Calu3 (cell line): ENCODE measurements at regions not wholly inside any gene's neighbourhood (a gene's known extent, or its start where the extent isn't known, plus 50 kb on each side); places are given as distances from the start of the nearest gene placed in this dataset.

ENCODE experiments used
- BruUV-seq: library from RNA; stranded (reverse); fragments of 400-500 nt; replicated peaks from 2 replicates; lab custom pipeline; 2021; lab: Mats Ljungman, UMichigan
- CTCF ChIA-PET: fragments of 300-600 bp; sonication (Branson Sonifier 250); formaldehyde crosslinking; loops from one replicate; lab custom pipeline; 2022; ENCODE audit warnings: antibody characterized with exemption; lab: Charles Lee
- DNase-seq: peaks from one replicate; pipeline ENCODE4 v3.0.0; 2022
- H3K27ac Mint-ChIP-seq: one replicate; pipeline ENCODE4 v1.8.0; 2022; ENCODE audit warnings: mixed read lengths; ENCODE audit not compliant: unreplicated experiment
- H3K27me3 Mint-ChIP-seq: one replicate; pipeline ENCODE4 v1.8.0; 2022; ENCODE audit warnings: mixed read lengths; ENCODE audit not compliant: unreplicated experiment
- H3K36me3 Mint-ChIP-seq: one replicate; pipeline ENCODE4 v1.8.0; 2022; ENCODE audit warnings: mild to moderate bottlenecking, moderate library complexity, mixed read lengths; ENCODE audit not compliant: insufficient read depth, unreplicated experiment
- H3K4me1 Mint-ChIP-seq: one replicate; pipeline ENCODE4 v1.8.0; 2022; ENCODE audit warnings: mild to moderate bottlenecking, low read depth, mixed read lengths; ENCODE audit not compliant: unreplicated experiment
- H3K4me3 Mint-ChIP-seq: one replicate; pipeline ENCODE4 v1.8.0; 2022; ENCODE audit warnings: mild to moderate bottlenecking, low read depth, moderate library complexity, mixed read lengths; ENCODE audit not compliant: unreplicated experiment
- H3K9me3 Mint-ChIP-seq: one replicate; pipeline ENCODE4 v1.8.0; 2022; ENCODE audit warnings: low read depth, mixed read lengths; ENCODE audit not compliant: unreplicated experiment
- CTCF ChIP-seq: fragments of 200-600 bp; IDR thresholded peaks from one replicate; pipeline ENCODE4 v1.8.0; 2022; ENCODE audit warnings: antibody characterized with exemption; ENCODE audit not compliant: unreplicated experiment
- intact Hi-C: fragments of 100-400 bp; cut with micrococcal nuclease; formaldehyde crosslinking; loops from one replicate; pipeline ENCODE4 v1.10.0; 2022; ENCODE audit not compliant: unreplicated experiment

GRCh38 chr6:82691997-82692396 lies 328.4 kb downstream of the TPBG start:
- intact Hi-C loops, result no loop called here
- Mint-ChIP-seq H3K36me3 (no peaks in the 10 kb centered on the region), H3K27ac (no peak overlapping the region), H3K9me3 (peaks cover 3% of the 10 kb centered on the region), H3K4me3 (no peak overlapping the region), H3K27me3 (no peaks in the 10 kb centered on the region), H3K4me1 (peaks cover 16% of the 10 kb centered on the region)
- BruUV-seq, result no TSS peak
- no peak for DNase-seq
- TF ChIP-seq CTCF, result no peak
- CTCF ChIA-PET, result no interaction called here

- H3K9me3 Mint-ChIP-seq, result peaks cover 3% of the 10 kb centered on the region
- peaks cover 10% of the 10 kb centered on the region for H3K4me1 Mint-ChIP-seq
These were observed 329.5 kb downstream of the TPBG start for GRCh38 chr6:82693094-82693493.

GRCh38 chr6:82701341-82701740 lies 337.7 kb downstream of the TPBG start:
- Mint-ChIP-seq H3K27ac (no peak overlapping the region), H3K36me3 (no peaks in the 10 kb centered on the region), H3K4me3 (no peak overlapping the region), H3K9me3 (peaks cover 4% of the 10 kb centered on the region), H3K4me1 (no peaks in the 10 kb centered on the region), H3K27me3 (no peaks in the 10 kb centered on the region)
- TF ChIP-seq CTCF, result no peak
- BruUV-seq, result no TSS peak
- intact Hi-C loops, result no loop called here
- DNase-seq, result no peak
- CTCF ChIA-PET, result interaction anchor here (0.7 kb wide), 1 partner anchor 20 kb away, joined by 4 read pairs; no protein-coding TSS in a partner anchor

More at GRCh38 chr6:82693094-82693493, 329.5 kb downstream of the TPBG start:
- intact Hi-C loops, result no loop called here
- DNase-seq, result no peak
- no peak overlapping the region for H3K4me3 Mint-ChIP-seq
- CTCF ChIA-PET, result no interaction called here
- no peaks in the 10 kb centered on the region for H3K36me3 Mint-ChIP-seq
- BruUV-seq, result no TSS peak
- H3K27ac Mint-ChIP-seq, result no peak overlapping the region
- no peak for TF ChIP-seq CTCF
- H3K27me3 Mint-ChIP-seq, result no peaks in the 10 kb centered on the region

- TF ChIP-seq CTCF, result no peak
- Mint-ChIP-seq H3K4me1 (no peaks in the 10 kb centered on the region), H3K27ac (no peak overlapping the region), H3K27me3 (no peaks in the 10 kb centered on the region), H3K36me3 (no peaks in the 10 kb centered on the region), H3K9me3 (peaks cover 4% of the 10 kb centered on the region), H3K4me3 (no peak overlapping the region)
- BruUV-seq, result no TSS peak
- DNase-seq, result no peak
- intact Hi-C loops, result no loop called here
- CTCF ChIA-PET, result no interaction called here
These were observed 339.0 kb downstream of the TPBG start for GRCh38 chr6:82702574-82702973.
